K562 (cell line): ENCODE measurements at regions not wholly inside any gene's neighbourhood (a gene's known extent, or its start where the extent isn't known, plus 50 kb on each side); places are given as distances from the start of the nearest gene placed in this dataset.

Experiments used
- CTCFL ChIP-seq: IDR thresholded peaks from 2 replicates; pipeline ENCODE4 v1.6.1; 2011; ENCODE audit warnings: borderline replicate concordance, low read depth, mild to moderate bottlenecking, moderate library complexity, low read length; ENCODE audit not compliant: insufficient read depth, poor library complexity, severe bottlenecking
- EP400 ChIP-seq: fragments of 450-650 bp; IDR thresholded peaks from 2 replicates; pipeline ENCODE4 v1.6.1; 2017; ENCODE audit warnings: antibody characterized with exemption, mild to moderate bottlenecking, moderate library complexity
- FOXJ2 ChIP-seq: fragments of 200-800 bp; sonication (Bioruptor generic); IDR thresholded peaks from 2 replicates; pipeline ENCODE4 v1.6.1; 2016; ENCODE audit warnings: missing genetic modification characterization, missing compliant biosample characterization
- MTA1 ChIP-seq: fragments of 450-650 bp; IDR thresholded peaks from 2 replicates; pipeline ENCODE4 v1.6.1; 2017; ENCODE audit warnings: borderline replicate concordance
- ZNF609 ChIP-seq: sonication (generic); formaldehyde crosslinking; IDR thresholded peaks from 2 replicates; pipeline ENCODE4 v1.8.1; 2023; ENCODE audit warnings: missing genetic modification reagents, mild to moderate bottlenecking, borderline replicate concordance
- TF ChIP-seq, protein P1 (sequence below): IDR thresholded peaks from 2 replicates; pipeline ENCODE4 v1.6.1; 2012; ENCODE audit warnings: low read depth, low read length, improper control_type of control experiment, borderline replicate concordance

- TF ChIP-seq CTCFL: no peak
- TF ChIP-seq, protein P1, sequence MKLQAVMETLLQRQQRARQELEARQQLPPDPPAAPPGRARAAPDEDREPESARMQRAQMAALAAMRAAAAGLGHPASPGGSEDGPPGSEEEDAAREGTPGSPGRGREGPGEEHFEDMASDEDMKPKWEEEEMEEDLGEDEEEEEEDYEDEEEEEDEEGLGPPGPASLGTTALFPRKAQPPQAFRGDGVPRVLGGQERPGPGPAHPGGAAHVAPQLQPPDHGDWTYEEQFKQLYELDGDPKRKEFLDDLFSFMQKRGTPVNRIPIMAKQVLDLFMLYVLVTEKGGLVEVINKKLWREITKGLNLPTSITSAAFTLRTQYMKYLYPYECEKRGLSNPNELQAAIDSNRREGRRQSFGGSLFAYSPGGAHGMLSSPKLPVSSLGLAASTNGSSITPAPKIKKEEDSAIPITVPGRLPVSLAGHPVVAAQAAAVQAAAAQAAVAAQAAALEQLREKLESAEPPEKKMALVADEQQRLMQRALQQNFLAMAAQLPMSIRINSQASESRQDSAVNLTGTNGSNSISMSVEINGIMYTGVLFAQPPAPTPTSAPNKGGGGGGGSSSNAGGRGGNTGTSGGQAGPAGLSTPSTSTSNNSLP: no peak
- no peak for TF ChIP-seq MTA1
- no peak for TF ChIP-seq ZNF609 (CRISPR knock-in tag)
- TF ChIP-seq EP400: no peak
- TF ChIP-seq FOXJ2 (tag): no peak
- TF ChIP-seq, all 486 proteins: peak for 0
Observed at GRCh38 chr11:28702450-28702790, 594.2 kb downstream of the METTL15 start (continued).
